ENCODE measurements at regions not wholly inside any gene's neighbourhood (a gene's known extent, or its start where the extent isn't known, plus 50 kb on each side); places are given as distances from the start of the nearest gene placed in this dataset.
"Not testable (repeated sequence)": the region's sequence is repeated elsewhere in the genome, so short reads cannot be mapped to it uniquely, and the experiment has no call there.

DNA sequence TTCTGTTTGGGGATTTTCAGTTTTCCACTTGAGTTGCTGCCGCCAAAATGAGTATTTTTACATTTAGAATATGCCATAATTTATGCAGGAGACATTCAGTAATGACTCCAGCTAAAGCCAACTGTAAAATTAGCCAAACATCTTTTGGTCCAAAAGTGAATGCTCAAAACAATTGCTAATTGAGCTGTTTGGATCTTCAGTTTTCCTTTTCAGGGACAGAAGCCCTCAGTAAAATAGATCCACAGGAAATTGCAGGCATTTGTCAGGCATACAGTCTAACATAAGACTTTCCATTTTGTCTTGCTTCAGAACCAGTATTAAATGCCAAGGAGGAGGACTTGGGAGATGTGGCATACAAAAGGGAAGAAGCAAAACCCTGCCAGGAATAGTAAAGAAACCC lies 524.8 kb upstream of the API5 start:
- no peak for DNase-seq

DNA sequence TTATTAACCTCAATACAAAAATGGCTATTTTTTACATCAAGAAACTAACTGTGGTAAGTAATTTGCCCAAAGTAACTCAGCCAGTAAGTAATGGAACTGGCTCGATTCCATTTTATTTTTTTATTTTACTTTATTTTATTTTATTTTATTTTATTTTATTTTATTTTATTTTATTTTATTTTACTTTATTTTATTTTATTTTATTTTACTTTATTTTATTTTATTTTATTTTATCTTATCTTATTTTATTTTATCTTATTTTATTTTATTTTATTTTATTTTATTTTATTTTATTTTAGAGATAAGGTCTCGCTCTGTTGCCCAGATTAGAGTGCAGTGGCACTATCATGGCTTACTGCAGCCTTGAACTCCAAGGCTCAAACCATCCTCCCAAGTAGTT lies 516.3 kb upstream of the API5 start:
- DNase-seq: not testable (repeated sequence)

DNA sequence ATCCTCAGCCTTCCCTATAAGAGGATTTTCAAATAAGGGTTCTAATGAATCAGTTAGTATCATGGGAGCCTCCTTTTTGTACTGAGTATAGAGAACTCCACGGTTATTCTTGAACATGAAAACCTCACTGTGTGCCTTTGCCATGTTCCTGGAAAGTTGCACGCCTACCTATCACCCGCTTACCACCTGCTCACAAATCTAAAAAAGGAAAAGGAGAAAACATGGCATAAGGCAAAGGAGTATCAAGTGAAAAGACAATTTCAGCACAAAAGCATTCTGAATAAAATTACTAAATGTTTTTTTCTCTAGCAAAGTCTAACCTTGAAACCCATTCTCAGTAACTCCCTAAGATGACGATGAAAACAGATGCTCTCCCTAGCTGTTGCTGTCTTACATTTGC lies 511.8 kb upstream of the API5 start:
- DNase-seq: no peak

DNA sequence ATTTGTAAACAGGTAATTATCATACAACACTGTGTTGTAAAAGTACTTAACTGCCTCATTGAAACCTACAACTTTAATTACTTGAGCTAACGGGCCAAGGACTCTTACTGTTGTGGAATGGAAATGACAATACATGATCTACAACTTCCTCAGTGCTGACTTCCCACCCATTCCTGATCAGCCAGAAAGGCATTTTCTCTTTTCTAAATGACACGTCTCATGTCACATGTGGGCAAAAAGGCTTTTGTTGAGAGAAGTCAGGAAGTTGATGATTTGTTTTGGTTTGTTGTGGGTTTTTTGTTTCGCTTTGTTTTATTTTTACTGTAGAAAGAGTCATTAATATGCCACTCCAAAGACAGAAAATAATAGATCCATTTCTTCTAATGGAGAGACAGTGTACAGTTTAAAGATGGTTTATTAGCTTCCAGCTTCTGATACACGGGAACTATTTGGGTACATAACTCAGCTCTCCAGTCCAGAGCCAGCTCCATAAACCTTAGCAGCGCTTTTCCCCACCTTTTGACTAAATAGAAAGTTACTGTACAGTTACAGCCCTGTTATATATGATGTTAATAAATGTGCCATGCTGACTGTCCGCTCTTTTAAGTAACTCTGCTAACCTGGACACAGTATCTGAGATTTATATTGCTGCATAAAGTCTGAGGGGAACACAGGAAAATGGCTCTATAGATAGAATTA lies 509.4 kb upstream of the API5 start:
- DNase-seq: no peak

DNA sequence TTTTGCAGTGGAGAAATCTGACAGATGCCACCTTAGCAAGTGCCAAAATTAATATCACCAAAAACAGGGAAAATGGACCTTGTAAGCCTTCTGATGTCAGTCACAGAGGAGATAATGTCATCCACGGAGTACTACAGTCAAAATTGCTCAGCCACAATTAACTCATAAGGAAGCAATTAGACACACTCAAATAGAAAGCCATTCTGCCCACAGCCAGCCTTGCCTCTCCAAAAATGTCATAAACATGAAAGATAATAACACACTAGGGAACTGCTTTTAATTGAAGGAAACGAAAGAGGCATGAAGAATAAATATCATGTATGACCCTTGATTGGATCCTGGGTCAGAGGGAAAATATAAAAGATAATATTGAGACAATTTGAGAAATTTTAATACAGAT lies 505.6 kb upstream of the API5 start:
- DNase-seq: no peak

DNA sequence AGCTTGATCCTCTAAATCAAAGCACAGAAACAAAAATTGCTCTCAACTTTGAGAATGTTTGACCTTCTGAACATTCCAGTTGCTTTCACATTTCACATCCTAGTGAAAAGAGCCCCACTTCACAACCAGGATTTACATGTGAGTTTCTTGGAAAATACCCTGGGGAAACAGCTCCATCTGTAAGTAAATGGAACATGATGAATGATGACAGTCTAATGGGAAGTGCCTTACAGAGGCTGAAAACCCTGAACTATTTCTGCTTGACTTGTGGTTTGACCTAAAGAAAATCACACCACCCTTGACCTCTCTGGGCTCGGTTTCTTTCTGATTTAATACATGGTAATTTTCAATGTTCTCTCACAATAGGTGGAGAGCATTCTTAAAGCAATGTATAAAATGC lies 499.4 kb upstream of the API5 start:
- DNase-seq: no peak

DNA sequence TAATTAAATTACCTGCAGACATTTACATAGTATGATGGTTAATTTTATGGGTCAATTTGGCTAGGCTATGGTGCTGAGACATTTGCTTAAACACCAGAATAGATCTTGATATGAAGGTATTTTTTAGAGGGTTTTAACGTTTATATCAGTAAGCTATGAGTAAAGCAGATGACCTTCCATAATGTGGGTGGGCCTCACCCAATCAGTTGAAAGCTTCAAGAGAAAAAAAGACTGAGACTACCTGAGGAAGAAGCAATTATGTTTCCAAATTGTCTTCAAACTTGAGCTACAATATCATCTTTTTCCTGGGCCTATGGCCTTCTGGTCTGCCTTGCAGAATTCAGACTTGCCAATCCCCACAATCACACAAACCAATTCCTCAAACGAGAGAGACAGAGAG lies 498.8 kb upstream of the API5 start:
- DNase-seq: no peak

DNA sequence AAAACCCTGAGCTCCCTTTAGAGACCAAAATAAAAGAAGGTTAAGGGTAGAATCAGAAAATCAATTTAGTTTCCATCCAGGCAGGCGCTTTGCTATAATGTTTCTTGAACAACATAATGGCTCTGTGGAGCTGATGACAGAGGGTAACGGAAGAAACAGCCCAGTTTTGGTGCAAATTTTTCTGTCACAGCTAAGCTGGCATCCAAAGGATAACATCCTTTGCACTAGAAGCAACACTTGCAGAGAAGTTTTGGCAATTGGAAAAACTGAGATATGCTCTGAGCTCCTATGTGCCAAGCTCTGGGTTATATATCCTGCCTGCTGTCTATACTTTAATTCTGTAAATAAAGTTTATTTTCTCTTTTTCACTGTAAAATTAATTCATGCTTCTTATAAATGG lies 495.3 kb upstream of the API5 start:
- no peak for DNase-seq

DNA sequence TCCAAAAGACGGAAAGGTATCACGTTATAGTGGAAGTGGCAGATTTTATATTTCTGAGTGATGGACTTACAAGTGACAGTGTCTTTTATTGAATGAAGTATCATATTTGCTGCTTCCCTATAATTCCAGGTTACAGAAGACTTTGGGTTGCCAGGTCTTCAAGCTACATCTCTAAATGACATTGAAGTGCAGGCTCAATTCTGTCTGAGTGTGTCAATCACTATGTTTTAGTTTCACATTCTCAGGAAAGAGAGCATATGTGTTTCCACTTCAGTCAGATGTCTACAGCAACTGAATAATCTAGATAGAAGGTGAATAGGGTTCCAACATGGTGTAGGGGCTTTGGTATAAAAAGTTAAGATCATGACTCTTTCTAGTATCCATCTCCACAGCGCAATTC lies 492.7 kb upstream of the API5 start:
- no peak for DNase-seq

DNA sequence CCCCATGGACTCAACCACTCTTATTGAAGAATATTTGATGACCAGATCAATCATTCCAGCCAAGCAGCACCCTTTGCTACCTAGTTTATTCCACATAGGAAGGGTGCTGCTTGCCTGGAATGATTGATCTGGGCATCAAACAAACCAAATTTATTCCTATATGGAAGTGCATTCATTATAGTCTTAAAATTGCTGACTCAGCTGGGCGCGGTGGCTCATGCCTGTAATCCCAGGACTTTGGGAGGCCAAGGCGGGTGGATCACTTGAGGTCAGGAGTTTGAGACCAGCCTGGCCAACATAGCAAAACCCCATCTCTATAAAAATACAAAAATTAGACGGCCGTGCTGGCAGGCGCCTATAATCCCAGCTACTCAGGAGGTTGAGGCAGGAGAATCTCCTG lies 489.6 kb upstream of the API5 start:
- not testable (repeated sequence) for DNase-seq

DNA sequence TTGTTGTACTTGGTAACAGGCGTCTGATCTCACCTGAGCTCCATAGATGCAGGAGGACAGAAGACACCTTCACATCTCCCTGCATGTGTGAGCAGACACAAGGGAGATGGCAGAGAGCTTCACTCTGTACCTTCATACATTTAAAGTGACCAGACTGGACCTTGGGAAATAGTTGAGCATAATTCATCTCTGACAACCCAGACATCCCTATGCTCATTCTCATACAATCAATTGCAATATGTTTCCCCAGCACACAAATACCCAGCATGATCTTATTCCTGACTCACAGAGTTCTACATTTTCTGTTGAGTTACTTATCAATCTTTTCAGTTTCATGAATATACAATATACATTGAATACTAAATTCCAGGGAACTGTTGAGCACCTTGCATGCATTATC lies 488.2 kb upstream of the API5 start:
- DNase-seq: no peak

DNA sequence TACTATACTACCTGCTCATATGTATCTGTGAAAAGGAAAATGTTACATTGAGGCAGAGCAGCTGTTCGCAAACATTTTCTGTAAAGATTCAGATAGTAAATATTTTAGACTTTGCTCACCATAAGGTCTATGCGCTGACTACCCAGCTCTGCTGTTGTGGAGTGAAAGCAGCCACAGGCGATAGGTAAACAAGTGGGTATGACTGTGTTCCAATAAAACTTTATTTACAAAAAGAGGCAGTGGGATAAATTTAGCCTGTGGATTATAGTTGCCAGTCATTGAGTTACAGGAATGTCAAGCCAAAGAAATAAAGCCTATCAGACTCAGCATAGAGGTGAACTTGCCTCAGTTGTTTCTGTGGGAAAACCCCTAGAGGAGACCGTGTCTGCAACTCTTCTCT lies 487.7 kb upstream of the API5 start:
- DNase-seq: no peak

DNA sequence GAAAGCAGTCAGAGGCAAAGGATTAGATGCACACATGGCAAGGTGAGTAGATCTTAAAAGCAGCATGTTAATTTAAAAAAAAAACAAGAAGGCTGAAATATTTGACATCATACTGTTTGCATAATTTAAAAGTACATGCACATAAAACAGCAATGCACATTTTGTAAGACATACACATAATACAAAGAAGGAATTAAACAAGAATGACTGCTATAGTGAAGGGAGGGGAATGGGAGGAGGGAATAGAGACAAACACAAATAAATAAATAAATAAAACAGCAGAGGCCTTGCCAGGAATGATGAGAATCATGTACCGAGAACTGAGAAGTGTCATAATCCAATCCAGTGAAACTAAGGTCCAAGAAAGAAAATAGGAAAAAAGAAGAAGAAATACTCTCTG lies 486.2 kb upstream of the API5 start:
- DNase-seq: no peak

DNA sequence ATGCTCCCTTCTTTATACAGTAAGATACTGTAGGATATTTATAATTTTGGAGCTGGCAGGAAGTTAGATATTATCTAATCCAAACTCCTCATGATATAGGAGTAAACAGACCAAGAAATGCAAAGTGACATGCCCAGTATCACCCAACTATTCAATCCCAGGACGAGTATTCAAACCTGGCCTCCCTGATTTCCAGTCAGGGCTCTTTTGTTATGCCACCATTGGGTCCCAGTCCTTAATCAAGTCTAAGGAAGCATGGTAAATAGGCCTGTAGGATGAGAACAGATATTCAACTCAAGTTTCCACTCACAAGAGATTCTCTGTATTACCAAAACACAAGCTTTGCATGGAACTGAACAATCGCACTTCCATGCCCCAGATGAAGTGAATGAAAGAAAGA lies 484.0 kb upstream of the API5 start:
- DNase-seq: no peak

DNA sequence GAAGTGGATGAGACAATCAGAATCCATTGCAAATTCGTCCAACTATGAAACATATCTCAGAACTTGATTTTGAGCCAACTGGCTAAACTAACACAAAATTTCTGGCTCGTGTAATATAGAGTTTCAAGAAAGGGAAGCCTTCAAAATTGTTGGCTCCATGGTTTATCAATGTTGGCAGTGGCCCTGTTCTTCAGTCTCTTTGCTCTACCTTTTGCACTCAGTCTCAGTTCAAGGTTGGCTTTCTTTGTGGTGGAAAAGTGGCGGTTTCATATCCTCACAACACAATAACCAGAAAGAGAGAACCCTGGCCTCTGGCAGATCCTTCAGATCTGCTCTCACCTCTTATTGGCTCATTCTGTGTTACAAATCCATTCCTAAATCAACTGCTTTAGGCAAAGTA lies 473.8 kb upstream of the API5 start:
- no peak for DNase-seq

DNA sequence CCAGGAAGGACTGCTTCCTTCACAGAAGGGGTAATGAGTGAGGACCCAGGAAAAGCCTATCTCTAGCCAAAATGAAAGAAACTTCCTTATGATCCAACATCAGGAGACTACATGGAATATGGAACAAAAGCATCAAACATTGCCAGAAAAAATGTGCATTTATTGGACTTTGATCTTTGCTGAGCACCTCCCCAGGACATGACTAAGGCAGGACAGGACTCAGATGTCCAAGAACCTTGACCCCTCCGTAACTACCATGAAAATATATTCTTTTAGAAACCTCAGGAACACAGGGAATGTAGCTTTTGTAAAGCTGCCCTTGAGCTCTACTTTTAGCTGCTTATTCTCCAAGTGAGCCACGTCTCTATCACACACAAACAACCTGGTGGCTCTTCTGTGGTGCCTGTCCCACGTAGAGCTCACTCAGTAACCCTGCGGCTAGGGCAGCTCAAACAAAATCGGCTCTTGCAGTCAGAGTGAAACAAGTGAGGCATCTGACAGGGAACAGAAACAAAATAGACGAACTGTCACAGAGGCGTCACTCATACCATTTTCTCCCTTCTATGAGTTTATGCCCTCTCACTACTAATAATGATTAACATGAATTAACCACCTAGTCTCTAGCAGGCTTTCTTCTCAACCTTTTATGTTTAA lies 471.5 kb upstream of the API5 start:
- no peak for DNase-seq

DNA sequence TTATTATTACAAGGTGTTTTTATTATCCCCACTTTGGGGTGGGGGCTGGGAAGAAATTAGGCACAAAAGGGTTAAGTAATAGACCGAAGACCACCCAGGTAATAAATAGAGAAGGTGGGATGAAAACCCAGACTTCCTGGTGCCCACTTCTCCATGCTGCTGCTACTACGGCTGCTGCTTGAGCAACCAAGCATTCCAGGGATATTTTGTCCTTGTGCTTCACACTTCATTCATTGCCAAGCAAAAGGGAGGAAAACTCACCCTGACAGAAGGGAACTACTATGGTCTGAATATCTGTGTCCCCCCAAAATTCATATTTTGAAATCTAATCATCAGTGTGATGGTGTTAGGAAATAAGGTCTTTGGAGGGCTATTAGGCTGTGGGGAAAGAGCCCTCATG lies 470.9 kb upstream of the API5 start:
- DNase-seq: no peak

DNA sequence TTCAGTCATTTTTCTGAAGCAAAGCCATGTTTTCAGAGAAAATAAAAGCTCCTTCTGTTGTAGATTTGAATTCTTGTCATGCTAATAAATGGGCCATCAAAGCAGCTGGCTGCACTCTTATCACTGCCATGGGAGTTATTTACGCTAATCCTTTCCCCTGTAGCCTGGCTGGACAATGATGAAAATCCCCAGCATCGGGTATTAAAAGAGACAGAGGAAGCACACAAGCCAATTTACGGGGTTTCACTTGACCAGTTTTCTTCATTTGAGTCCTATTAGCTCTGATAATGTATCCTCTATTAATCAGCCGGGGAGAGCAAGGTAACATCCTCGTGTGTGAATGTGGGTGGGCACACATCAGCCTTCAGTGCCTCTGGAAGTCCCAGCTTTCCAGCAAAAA lies 470.2 kb upstream of the API5 start:
- no peak for DNase-seq

DNA sequence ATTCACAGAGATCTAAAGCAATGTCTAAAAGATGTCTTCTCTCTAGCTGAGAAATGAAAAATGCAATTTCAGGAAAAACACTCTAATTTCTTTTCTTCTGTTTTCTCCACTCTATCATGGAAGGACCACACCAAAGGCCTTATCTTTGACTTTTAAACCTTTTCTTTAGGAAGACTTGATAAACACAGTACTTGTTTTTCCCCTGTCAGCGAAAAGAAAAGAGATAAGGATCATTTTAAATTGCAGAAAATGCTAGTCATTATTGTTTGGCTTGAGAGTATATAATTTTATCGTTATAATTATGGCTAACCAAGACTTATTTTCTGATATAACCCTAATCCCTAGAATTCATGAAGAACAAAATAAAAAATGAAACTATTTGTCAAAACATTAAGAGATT lies 462.4 kb upstream of the API5 start:
- DNase-seq: no peak

DNA sequence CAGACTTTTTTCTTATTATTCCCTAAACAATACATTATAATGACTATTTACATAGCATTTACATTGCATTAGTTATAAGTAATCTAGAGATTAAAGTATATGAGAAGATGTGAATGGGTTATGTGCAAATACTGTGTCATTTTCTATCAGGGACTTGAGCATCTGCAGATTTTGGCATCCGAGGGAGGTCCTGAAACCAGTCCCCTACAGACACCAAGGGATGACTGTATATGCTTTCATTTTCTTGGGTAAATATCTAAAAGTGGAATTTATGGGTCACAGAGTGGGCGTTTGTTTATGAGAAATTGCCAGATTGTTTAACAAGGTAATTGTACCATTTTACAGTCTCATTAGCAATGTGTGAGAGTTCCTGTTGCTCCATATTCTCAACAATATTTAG lies 454.5 kb upstream of the API5 start:
- DNase-seq: no peak

DNA sequence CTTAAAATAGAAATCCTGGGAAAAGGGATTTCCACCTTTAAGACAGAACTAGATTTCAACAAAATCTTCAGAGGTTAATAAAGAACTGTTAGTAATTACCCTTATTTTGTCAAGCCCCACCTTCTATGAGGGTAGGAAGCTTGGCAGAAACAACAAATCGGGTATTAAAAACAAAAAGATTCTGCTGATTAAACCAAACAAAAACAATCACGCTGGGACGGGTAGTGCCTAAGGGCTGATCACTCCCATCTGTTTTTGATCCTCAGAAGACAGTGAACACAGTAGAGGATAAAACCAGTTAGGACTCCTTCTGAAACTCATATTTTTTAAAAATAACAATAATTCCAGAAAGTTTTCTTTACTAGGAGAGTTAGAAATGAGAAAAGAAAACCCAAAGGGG lies 441.3 kb upstream of the API5 start:
- no peak for DNase-seq

DNA sequence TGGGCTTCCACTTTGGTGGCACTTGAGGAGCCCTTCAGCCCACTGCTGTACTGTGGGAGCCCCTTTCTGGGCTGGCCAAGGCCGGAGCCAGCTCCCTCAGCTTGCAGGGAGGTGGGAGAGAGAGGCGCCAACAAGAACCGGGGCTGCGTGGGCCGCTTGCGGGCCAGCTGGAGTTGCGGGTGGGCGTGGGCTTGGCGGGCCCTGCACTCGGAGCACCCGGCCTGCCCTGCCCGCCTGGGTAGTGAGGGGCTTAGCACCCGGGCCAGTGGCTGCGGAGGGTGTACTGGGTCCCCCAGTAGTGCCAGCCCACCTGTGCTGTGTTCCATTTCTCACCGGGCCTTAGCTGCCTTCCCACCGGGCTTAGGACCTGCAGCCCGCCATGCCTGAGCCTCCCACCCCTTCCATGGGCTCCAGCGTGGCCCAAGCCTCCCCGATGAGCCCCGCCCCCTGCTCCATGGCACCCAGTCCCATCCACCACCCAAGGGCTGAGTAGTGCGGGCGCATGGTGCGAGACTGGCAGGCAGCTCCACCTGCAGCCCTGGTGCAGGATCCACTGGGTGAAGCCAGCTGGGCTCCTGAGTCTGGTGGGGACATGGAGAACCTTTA lies 437.9 kb upstream of the API5 start:
- DNase-seq: not testable (repeated sequence)

DNA sequence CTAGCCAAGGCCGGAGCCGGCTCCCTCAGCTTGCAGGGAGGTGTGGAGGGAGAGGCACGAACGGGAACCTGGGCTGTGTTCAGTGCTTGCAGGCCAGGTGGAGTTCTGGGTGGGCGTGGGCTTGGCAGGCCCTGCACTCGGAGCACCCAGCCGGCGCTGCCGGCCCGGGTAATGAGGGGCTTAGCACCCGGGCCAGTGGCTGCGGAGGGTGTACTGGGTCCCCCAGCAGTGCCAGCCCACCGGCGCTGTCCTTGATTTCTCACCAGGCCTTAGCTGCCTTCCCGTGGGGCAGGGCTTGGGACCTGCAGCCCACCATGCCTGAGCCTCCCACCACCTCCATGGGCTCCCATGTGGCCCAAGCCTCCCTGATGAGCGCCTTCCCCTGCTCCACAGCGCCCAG lies 430.5 kb upstream of the API5 start:
- DNase-seq: not testable (repeated sequence)

DNA sequence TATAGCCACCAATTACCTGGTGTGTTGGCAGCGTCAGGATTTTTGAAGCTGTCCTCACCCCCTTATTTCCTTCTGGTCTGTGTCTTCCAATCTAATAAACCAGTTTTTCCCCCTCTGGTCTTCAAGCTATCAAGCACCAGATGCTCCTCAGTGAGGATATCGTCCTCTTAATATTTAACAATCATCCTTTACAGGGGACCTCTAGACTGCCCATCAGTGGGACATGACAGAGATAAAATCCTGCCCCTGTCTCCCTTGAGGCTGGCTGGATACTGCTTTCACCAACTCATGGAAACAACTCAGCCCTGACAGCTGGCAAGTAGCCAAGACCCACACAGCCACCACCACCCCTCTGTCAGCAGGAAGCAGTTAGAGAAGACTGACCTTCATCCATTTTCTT lies 421.0 kb upstream of the API5 start:
- DNase-seq: no peak

DNA sequence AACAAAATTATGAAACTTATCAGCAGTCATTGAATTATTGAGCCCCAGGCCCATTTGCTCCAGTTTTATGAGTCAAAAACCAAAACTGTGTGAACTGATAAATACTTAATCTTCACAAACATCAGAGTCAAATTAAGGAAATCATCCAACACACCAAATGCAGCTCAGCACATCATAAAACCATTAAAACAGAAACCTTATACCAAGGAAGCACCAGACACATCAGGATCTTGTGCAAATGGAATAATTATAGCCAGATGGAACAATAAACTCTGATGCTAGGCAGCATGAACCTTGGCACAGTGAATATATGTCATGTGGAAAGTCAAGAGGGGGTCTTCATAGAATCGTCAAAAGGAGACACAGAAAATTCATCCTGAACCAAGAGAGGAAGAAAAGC lies 410.7 kb upstream of the API5 start:
- DNase-seq: no peak
